ENCODE measurements at regions not wholly inside any gene's neighbourhood (a gene's known extent, or its start where the extent isn't known, plus 50 kb on each side); places are given as distances from the start of the nearest gene placed in this dataset.
"Not testable (repeated sequence)": the region's sequence is repeated elsewhere in the genome, so short reads cannot be mapped to it uniquely, and the experiment has no call there.

- H3K27me3 ChIP-seq, result no peaks in the 10 kb centered on the region
- no peak for DNase-seq (ENCODE audit: low spot score)
- no peaks in the 10 kb centered on the region for H3K4me1 ChIP-seq (ENCODE audit: insufficient read depth)
- H3K9me3 ChIP-seq (ENCODE audit: low read depth), result no peaks in the 10 kb centered on the region
- no peak overlapping the region for H3K4me2 ChIP-seq
- no peaks in the 10 kb centered on the region for H3K36me3 ChIP-seq (replicated peaks; ENCODE audit: insufficient read depth, low read depth)
- no peak overlapping the region for H3K27ac ChIP-seq
- TF ChIP-seq EZH2phosphoT487 (IDR thresholded peaks at IDR 0.05; ENCODE audit: low read depth, severe bottlenecking, unreplicated experiment) (no peak), CTCF (IDR thresholded peaks at IDR 0.05; ENCODE audit: poor library complexity) (no peak), EZH2 (IDR thresholded peaks at IDR 0.05; ENCODE audit: borderline replicate concordance) (no peak)
- no peak overlapping the region for H2AFZ ChIP-seq
- no peaks in the 10 kb centered on the region for H3K9me2 ChIP-seq (replicated peaks; ENCODE audit: insufficient read depth)
- H4K20me1 ChIP-seq (ENCODE audit: insufficient read depth, poor library complexity, severe bottlenecking), result no peaks in the 10 kb centered on the region
- 92% methylated on average over 5 of the region's 5 CpGs for WGBS (ENCODE audit: low lambda C conversion rate, missing lambda C conversion rate)
- peaks cover 3% of the 10 kb centered on the region for H3K79me2 ChIP-seq
- no peak overlapping the region for H3K4me3 ChIP-seq
Observed at GRCh38 chr17:20929334-20929733, 113.5 kb downstream of the USP22 start.

GRCh38 chr17:20930081-20930760 is 112.6 kb downstream of the USP22 start:
- 80% methylated on average over 5 of the region's 5 CpGs for WGBS (ENCODE audit: low lambda C conversion rate, missing lambda C conversion rate)
- Histone ChIP-seq H3K27ac (no peak overlapping the region), H3K27me3 (no peaks in the 10 kb centered on the region), H3K4me3 (no peak overlapping the region), H4K20me1 (ENCODE audit: insufficient read depth, poor library complexity, severe bottlenecking) (no peaks in the 10 kb centered on the region), H3K9me3 (ENCODE audit: low read depth) (no peaks in the 10 kb centered on the region), H3K79me2 (peaks cover 3% of the 10 kb centered on the region), H3K4me2 (no peak overlapping the region), H3K36me3 (replicated peaks; ENCODE audit: insufficient read depth, low read depth) (no peaks in the 10 kb centered on the region), H2AFZ (no peak overlapping the region), H3K9me2 (replicated peaks; ENCODE audit: insufficient read depth) (no peaks in the 10 kb centered on the region), H3K4me1 (ENCODE audit: insufficient read depth) (peaks cover 4% of the 10 kb centered on the region)
- DNase-seq (ENCODE audit: low spot score), result no peak
- no peak for TF ChIP-seq CTCF (IDR thresholded peaks at IDR 0.05; ENCODE audit: poor library complexity)
- no peak for TF ChIP-seq EZH2 (IDR thresholded peaks at IDR 0.05; ENCODE audit: borderline replicate concordance)
- no peak for TF ChIP-seq EZH2phosphoT487 (IDR thresholded peaks at IDR 0.05; ENCODE audit: low read depth, severe bottlenecking, unreplicated experiment)

GRCh38 chr17:20933040-20933439 is 109.8 kb downstream of the USP22 start:
- H3K9me2 ChIP-seq (replicated peaks; ENCODE audit: insufficient read depth); H3K36me3 ChIP-seq (replicated peaks; ENCODE audit: insufficient read depth, low read depth); H3K4me3 ChIP-seq; DNase-seq (ENCODE audit: low spot score); H4K20me1 ChIP-seq (ENCODE audit: insufficient read depth, poor library complexity, severe bottlenecking); H3K4me2 ChIP-seq; H3K9me3 ChIP-seq (ENCODE audit: low read depth); H2AFZ ChIP-seq; H3K27me3 ChIP-seq; H3K27ac ChIP-seq; H3K79me2 ChIP-seq: not testable (repeated sequence)
- peaks cover 23% of the 10 kb centered on the region for H3K4me1 ChIP-seq (ENCODE audit: insufficient read depth)
- 92% methylated on average over 3 of the region's 3 CpGs for WGBS (ENCODE audit: low lambda C conversion rate, missing lambda C conversion rate)

GRCh38 chr17:20934288-20934687 is 108.5 kb downstream of the USP22 start:
- Histone ChIP-seq H3K9me2 (replicated peaks; ENCODE audit: insufficient read depth) (no peaks in the 10 kb centered on the region), H3K4me1 (ENCODE audit: insufficient read depth) (peaks cover 23% of the 10 kb centered on the region), H3K27ac (no peak overlapping the region), H3K4me3 (no peak overlapping the region), H3K9me3 (ENCODE audit: low read depth) (no peaks in the 10 kb centered on the region), H4K20me1 (ENCODE audit: insufficient read depth, poor library complexity, severe bottlenecking) (no peaks in the 10 kb centered on the region), H3K4me2 (no peak overlapping the region), H2AFZ (no peak overlapping the region), H3K36me3 (replicated peaks; ENCODE audit: insufficient read depth, low read depth) (no peaks in the 10 kb centered on the region), H3K27me3 (no peaks in the 10 kb centered on the region), H3K79me2 (no peaks in the 10 kb centered on the region)
- TF ChIP-seq CTCF (IDR thresholded peaks at IDR 0.05; ENCODE audit: poor library complexity), result no peak
- no peak for TF ChIP-seq EZH2 (IDR thresholded peaks at IDR 0.05; ENCODE audit: borderline replicate concordance)
- TF ChIP-seq EZH2phosphoT487 (IDR thresholded peaks at IDR 0.05; ENCODE audit: low read depth, severe bottlenecking, unreplicated experiment), result no peak
- DNase-seq (ENCODE audit: low spot score), result no peak

All from hepatocyte (in vitro differentiated cells).